Keratinocyte (primary cell): ENCODE measurements at regions not wholly inside any gene's neighbourhood (a gene's known extent, or its start where the extent isn't known, plus 50 kb on each side); places are given as distances from the start of the nearest gene placed in this dataset.

Experiments used
- EZH2 ChIP-seq: IDR thresholded peaks from one replicate; pipeline ENCODE4 v1.6.1; 2012; ENCODE audit warnings: inconsistent platforms, mild to moderate bottlenecking, low read length, moderate library complexity
- TF ChIP-seq, protein P1 (sequence below), 3 experiments: IDR thresholded peaks in 1 of 3; conservative IDR thresholded peaks in 1 of 3; optimal IDR thresholded peaks in 1 of 3; 2 replicates in 2 of 3; 3 replicates in 1 of 3; pipeline versions ENCODE3 to v1.5.1; 2011; ENCODE audit warnings: low read length in 3 of 3, mild to moderate bottlenecking in 3 of 3, moderate library complexity in 2 of 3, control low read depth in 1 of 3, inconsistent platforms in 1 of 3; ENCODE audit not compliant: insufficient read depth in 2 of 3; ENCODE audit errors: extremely low read depth in 1 of 3

- TF ChIP-seq EZH2: no peak
- TF ChIP-seq, protein P1, sequence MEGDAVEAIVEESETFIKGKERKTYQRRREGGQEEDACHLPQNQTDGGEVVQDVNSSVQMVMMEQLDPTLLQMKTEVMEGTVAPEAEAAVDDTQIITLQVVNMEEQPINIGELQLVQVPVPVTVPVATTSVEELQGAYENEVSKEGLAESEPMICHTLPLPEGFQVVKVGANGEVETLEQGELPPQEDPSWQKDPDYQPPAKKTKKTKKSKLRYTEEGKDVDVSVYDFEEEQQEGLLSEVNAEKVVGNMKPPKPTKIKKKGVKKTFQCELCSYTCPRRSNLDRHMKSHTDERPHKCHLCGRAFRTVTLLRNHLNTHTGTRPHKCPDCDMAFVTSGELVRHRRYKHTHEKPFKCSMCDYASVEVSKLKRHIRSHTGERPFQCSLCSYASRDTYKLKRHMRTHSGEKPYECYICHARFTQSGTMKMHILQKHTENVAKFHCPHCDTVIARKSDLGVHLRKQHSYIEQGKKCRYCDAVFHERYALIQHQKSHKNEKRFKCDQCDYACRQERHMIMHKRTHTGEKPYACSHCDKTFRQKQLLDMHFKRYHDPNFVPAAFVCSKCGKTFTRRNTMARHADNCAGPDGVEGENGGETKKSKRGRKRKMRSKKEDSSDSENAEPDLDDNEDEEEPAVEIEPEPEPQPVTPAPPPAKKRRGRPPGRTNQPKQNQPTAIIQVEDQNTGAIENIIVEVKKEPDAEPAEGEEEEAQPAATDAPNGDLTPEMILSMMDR (optimal IDR thresholded peaks at IDR 0.05 in 1 of 3, IDR thresholded peaks at IDR 0.05 in 1 of 3, conservative IDR thresholded peaks at IDR 0.05 in 1 of 3; ENCODE audit: extremely low read depth in 1 of 3, insufficient read depth in 2 of 3, low read length in 3 of 3): no peak
Measured at GRCh38 chr5:173423452-173424117, 95.4 kb upstream of the STC2 start.
